ENCODE measurements at regions not wholly inside any gene's neighbourhood (a gene's known extent, or its start where the extent isn't known, plus 50 kb on each side); places are given as distances from the start of the nearest gene placed in this dataset.

GRCh38 chr1:60341274-60341673 lies 267.7 kb upstream of the C1orf87 start:
- Mint-ChIP-seq H3K27me3 (ENCODE audit: low read depth) (no peaks in the 10 kb centered on the region), H3K27ac (no peak overlapping the region), H3K9me3 (no peaks in the 10 kb centered on the region), H3K4me3 (no peak overlapping the region), H3K36me3 (no peaks in the 10 kb centered on the region), H3K4me1 (no peaks in the 10 kb centered on the region)
- TF ChIP-seq HMGA2 (CRISPR knock-in tag; IDR thresholded peaks at IDR 0.05) (no peak), NFE2L1 (CRISPR knock-in tag; IDR thresholded peaks at IDR 0.05) (no peak), SOX15 (CRISPR knock-in tag; IDR thresholded peaks at IDR 0.05) (no peak)
- TF ChIP-seq, protein P1, sequence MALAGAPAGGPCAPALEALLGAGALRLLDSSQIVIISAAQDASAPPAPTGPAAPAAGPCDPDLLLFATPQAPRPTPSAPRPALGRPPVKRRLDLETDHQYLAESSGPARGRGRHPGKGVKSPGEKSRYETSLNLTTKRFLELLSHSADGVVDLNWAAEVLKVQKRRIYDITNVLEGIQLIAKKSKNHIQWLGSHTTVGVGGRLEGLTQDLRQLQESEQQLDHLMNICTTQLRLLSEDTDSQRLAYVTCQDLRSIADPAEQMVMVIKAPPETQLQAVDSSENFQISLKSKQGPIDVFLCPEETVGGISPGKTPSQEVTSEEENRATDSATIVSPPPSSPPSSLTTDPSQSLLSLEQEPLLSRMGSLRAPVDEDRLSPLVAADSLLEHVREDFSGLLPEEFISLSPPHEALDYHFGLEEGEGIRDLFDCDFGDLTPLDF (CRISPR knock-in tag; IDR thresholded peaks at IDR 0.05): no peak
- TF ChIP-seq, protein P2, sequence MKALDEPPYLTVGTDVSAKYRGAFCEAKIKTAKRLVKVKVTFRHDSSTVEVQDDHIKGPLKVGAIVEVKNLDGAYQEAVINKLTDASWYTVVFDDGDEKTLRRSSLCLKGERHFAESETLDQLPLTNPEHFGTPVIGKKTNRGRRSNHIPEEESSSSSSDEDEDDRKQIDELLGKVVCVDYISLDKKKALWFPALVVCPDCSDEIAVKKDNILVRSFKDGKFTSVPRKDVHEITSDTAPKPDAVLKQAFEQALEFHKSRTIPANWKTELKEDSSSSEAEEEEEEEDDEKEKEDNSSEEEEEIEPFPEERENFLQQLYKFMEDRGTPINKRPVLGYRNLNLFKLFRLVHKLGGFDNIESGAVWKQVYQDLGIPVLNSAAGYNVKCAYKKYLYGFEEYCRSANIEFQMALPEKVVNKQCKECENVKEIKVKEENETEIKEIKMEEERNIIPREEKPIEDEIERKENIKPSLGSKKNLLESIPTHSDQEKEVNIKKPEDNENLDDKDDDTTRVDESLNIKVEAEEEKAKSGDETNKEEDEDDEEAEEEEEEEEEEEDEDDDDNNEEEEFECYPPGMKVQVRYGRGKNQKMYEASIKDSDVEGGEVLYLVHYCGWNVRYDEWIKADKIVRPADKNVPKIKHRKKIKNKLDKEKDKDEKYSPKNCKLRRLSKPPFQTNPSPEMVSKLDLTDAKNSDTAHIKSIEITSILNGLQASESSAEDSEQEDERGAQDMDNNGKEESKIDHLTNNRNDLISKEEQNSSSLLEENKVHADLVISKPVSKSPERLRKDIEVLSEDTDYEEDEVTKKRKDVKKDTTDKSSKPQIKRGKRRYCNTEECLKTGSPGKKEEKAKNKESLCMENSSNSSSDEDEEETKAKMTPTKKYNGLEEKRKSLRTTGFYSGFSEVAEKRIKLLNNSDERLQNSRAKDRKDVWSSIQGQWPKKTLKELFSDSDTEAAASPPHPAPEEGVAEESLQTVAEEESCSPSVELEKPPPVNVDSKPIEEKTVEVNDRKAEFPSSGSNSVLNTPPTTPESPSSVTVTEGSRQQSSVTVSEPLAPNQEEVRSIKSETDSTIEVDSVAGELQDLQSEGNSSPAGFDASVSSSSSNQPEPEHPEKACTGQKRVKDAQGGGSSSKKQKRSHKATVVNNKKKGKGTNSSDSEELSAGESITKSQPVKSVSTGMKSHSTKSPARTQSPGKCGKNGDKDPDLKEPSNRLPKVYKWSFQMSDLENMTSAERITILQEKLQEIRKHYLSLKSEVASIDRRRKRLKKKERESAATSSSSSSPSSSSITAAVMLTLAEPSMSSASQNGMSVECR (CRISPR knock-in tag; IDR thresholded peaks at IDR 0.05; ENCODE audit: borderline replicate concordance): no peak
- ChIA-PET CTCF (no interaction called here), POLR2A (no interaction called here)
- DNase-seq (ENCODE audit: low spot score) (no peak), ATAC-seq (no peak)

GRCh38 chr1:60331647-60332046 lies 258.1 kb upstream of the C1orf87 start:
- no peak overlapping the region for H3K4me3 Mint-ChIP-seq
- no peaks in the 10 kb centered on the region for H3K4me1 Mint-ChIP-seq
- ChIA-PET POLR2A (no interaction called here), CTCF (no interaction called here)
- 0 out of 2 replicates have a peak, but pooled peaks cover under 1% of the 10 kb centered on the region for H3K36me3 Mint-ChIP-seq
- H3K9me3 Mint-ChIP-seq: peaks cover 40% of the 10 kb centered on the region
- DNase-seq (ENCODE audit: low spot score) (no peak), ATAC-seq (no peak)
- no peak overlapping the region for H3K27ac Mint-ChIP-seq
- TF ChIP-seq TEAD1 (CRISPR knock-in tag; IDR thresholded peaks at IDR 0.05) (no peak), MAX (CRISPR knock-in tag; IDR thresholded peaks at IDR 0.05) (no peak), E2F4 (CRISPR knock-in tag; IDR thresholded peaks at IDR 0.05; ENCODE audit: borderline replicate concordance, low read depth) (no peak), ZNF396 (CRISPR knock-in tag; IDR thresholded peaks at IDR 0.05; ENCODE audit: borderline replicate concordance) (no peak), STAT6 (CRISPR knock-in tag; conservative IDR thresholded peaks at IDR 0.05; ENCODE audit: low read depth) (no peak)
- TF ChIP-seq, protein P3, sequence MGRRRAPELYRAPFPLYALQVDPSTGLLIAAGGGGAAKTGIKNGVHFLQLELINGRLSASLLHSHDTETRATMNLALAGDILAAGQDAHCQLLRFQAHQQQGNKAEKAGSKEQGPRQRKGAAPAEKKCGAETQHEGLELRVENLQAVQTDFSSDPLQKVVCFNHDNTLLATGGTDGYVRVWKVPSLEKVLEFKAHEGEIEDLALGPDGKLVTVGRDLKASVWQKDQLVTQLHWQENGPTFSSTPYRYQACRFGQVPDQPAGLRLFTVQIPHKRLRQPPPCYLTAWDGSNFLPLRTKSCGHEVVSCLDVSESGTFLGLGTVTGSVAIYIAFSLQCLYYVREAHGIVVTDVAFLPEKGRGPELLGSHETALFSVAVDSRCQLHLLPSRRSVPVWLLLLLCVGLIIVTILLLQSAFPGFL (CRISPR knock-in tag; IDR thresholded peaks at IDR 0.05; ENCODE audit: borderline replicate concordance): no peak
- peaks cover 4% of the 10 kb centered on the region for H3K27me3 Mint-ChIP-seq (ENCODE audit: low read depth)

DNA sequence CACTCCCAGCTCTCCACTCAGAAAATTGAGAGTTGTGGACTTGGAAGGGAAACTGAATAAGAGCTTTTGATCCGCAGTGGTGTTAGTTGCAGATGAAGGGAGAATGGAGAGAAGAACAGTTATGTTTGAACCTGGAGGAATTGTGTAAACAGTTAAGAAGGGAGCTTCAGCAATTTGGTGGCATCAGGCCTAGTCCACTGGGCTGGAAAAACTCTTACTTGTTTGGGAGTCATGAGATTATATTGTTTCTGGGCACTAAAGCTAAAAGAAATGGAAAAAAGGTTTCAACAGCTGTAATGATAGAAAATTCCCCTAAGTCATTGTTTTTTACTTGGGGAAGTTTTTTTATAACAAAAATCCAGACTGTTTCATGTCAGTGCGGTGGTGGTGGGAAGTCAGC lies 256.1 kb upstream of the C1orf87 start:
- DNase-seq (ENCODE audit: low spot score) (no peak), ATAC-seq (no peak)
- no peak overlapping the region for H3K4me3 Mint-ChIP-seq
- CTCF ChIA-PET: no interaction called here
- H3K36me3 Mint-ChIP-seq: 0 out of 2 replicates have a peak, but pooled peaks cover 3% of the 10 kb centered on the region
- peaks cover 4% of the 10 kb centered on the region for H3K27me3 Mint-ChIP-seq (ENCODE audit: low read depth)
- POLR2A ChIA-PET: no interaction called here
- no peak overlapping the region for H3K27ac Mint-ChIP-seq
- peaks cover 53% of the 10 kb centered on the region for H3K9me3 Mint-ChIP-seq
- H3K4me1 Mint-ChIP-seq: no peaks in the 10 kb centered on the region
- TF ChIP-seq ESRRA (CRISPR knock-in tag; IDR thresholded peaks at IDR 0.05; ENCODE audit: borderline replicate concordance): no peak
- TF ChIP-seq OVOL2 (CRISPR knock-in tag; IDR thresholded peaks at IDR 0.05; ENCODE audit: borderline replicate concordance): no peak
- TF ChIP-seq NR2C2 (CRISPR knock-in tag; IDR thresholded peaks at IDR 0.05): no peak
- no peak for TF ChIP-seq E2F4 (CRISPR knock-in tag; IDR thresholded peaks at IDR 0.05; ENCODE audit: borderline replicate concordance, low read depth)
- no peak for TF ChIP-seq ZBTB21 (CRISPR knock-in tag; IDR thresholded peaks at IDR 0.05; ENCODE audit: borderline replicate concordance)
- TF ChIP-seq, protein P4, sequence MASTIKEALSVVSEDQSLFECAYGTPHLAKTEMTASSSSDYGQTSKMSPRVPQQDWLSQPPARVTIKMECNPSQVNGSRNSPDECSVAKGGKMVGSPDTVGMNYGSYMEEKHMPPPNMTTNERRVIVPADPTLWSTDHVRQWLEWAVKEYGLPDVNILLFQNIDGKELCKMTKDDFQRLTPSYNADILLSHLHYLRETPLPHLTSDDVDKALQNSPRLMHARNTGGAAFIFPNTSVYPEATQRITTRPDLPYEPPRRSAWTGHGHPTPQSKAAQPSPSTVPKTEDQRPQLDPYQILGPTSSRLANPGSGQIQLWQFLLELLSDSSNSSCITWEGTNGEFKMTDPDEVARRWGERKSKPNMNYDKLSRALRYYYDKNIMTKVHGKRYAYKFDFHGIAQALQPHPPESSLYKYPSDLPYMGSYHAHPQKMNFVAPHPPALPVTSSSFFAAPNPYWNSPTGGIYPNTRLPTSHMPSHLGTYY (CRISPR knock-in tag; IDR thresholded peaks at IDR 0.05): no peak
- TF ChIP-seq, protein P3 (CRISPR knock-in tag; IDR thresholded peaks at IDR 0.05; ENCODE audit: borderline replicate concordance): no peak
- TF ChIP-seq SMAD4 (CRISPR knock-in tag; IDR thresholded peaks at IDR 0.05): no peak
